ENCODE measurements at regions not wholly inside any gene's neighbourhood (a gene's known extent, or its start where the extent isn't known, plus 50 kb on each side); places are given as distances from the start of the nearest gene placed in this dataset.

DNA sequence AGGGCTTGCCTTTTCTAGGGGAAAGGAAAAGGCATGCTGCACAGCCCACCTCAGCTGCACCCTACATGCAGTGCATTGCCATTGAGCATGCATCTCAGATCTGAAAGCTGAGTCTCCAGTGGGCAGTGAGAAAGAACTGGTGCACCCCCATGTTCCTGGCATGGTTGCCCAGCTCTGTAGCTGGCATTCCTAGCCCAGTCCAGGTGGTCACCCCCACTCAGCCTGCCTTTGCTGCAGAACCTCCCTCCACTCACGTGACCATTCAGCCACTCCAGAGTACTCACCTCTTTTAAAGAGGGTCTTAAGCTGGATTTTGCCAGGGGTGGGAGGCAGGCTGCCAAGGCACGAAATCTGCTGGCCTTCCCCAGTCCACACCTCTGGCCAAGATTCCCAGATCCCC lies 208.6 kb upstream of the TOPAZ1 start:
- Histone ChIP-seq H3K79me2 (ENCODE audit: insufficient read depth, low read length) (peaks cover 34% of the 10 kb centered on the region), H3K4me2 (ENCODE audit: insufficient read depth, low read length) (no peak overlapping the region), H3K27me3 (ENCODE audit: insufficient read depth, low read length) (no peaks in the 10 kb centered on the region), H3K27ac (ENCODE audit: low read depth, low read length) (no peak overlapping the region), H2AFZ (ENCODE audit: low read length) (no peak overlapping the region), H3K4me1 (ENCODE audit: insufficient read depth, low read length) (no peaks in the 10 kb centered on the region), H3K4me3 (ENCODE audit: insufficient read depth, low read length) (no peak overlapping the region), H3K36me3 (ENCODE audit: insufficient read depth, low read length) (no peaks in the 10 kb centered on the region), H3K9me3 (ENCODE audit: low read depth, low read length) (no peaks in the 10 kb centered on the region), H4K20me1 (ENCODE audit: insufficient read depth, low read length) (peaks cover 3% of the 10 kb centered on the region)
- DNase-seq (ENCODE audit: insufficient read length, low spot score, missing footprints) = no peak
- TF ChIP-seq, protein P1, sequence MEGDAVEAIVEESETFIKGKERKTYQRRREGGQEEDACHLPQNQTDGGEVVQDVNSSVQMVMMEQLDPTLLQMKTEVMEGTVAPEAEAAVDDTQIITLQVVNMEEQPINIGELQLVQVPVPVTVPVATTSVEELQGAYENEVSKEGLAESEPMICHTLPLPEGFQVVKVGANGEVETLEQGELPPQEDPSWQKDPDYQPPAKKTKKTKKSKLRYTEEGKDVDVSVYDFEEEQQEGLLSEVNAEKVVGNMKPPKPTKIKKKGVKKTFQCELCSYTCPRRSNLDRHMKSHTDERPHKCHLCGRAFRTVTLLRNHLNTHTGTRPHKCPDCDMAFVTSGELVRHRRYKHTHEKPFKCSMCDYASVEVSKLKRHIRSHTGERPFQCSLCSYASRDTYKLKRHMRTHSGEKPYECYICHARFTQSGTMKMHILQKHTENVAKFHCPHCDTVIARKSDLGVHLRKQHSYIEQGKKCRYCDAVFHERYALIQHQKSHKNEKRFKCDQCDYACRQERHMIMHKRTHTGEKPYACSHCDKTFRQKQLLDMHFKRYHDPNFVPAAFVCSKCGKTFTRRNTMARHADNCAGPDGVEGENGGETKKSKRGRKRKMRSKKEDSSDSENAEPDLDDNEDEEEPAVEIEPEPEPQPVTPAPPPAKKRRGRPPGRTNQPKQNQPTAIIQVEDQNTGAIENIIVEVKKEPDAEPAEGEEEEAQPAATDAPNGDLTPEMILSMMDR (IDR thresholded peaks at IDR 0.05; ENCODE audit: extremely low read depth, low read depth, low read length) = no peak

DNA sequence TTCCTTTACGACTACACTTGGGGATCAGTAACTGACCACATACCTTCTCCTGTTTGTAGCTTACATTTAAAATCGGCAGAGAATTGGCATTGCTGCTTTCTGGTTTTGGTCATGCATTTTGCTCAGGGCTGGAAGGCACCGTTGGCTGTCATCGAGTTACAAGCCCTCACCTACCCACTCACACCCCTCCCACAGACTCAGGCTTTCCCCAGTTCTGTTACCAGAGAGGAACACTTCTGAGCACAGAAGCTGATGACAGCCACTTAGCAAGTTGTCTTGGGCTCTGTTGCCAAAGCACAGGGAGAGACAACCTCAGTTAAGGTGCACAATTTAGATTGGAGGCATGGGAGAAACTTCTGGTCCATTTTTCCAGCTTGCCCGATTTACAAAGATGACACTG lies 204.8 kb upstream of the TOPAZ1 start:
- H3K27ac ChIP-seq (ENCODE audit: low read depth, low read length) = no peak overlapping the region
- H3K79me2 ChIP-seq (ENCODE audit: insufficient read depth, low read length) = peaks cover 18% of the 10 kb centered on the region
- H3K27me3 ChIP-seq (ENCODE audit: insufficient read depth, low read length) = no peaks in the 10 kb centered on the region
- no peak overlapping the region for H2AFZ ChIP-seq (ENCODE audit: low read length)
- H3K4me3 ChIP-seq (ENCODE audit: insufficient read depth, low read length) = no peak overlapping the region
- peaks cover 3% of the 10 kb centered on the region for H4K20me1 ChIP-seq (ENCODE audit: insufficient read depth, low read length)
- no peaks in the 10 kb centered on the region for H3K36me3 ChIP-seq (ENCODE audit: insufficient read depth, low read length)
- no peaks in the 10 kb centered on the region for H3K4me1 ChIP-seq (ENCODE audit: insufficient read depth, low read length)
- TF ChIP-seq, protein P1 (IDR thresholded peaks at IDR 0.05; ENCODE audit: extremely low read depth, low read depth, low read length) = no peak
- no peaks in the 10 kb centered on the region for H3K9me3 ChIP-seq (ENCODE audit: low read depth, low read length)
- H3K4me2 ChIP-seq (ENCODE audit: insufficient read depth, low read length) = no peak overlapping the region
- DNase-seq (ENCODE audit: insufficient read length, low spot score, missing footprints) = no peak

DNA sequence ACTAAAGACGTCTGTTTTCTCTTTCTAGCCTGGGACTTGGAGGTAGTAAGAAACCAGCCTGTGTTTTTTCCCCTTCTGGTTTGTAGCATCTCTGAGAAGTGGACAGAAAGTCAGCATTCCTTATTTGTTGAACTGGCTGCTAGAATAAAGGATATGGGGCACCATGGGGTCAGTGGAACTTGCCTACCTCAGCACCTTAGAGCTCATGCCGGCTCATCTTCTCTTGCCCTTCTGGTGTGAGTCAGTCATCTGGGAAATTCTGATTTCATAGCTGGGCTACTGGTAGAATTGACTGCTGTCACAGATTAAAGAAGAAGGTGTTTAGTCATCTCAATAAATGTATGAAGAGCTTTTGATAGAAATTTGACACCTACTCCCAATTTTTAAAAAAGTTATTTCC lies 202.7 kb upstream of the TOPAZ1 start:
- H2AFZ ChIP-seq (ENCODE audit: low read length) = no peak overlapping the region
- H3K79me2 ChIP-seq (ENCODE audit: insufficient read depth, low read length) = peaks cover 12% of the 10 kb centered on the region
- no peak overlapping the region for H3K27ac ChIP-seq (ENCODE audit: low read depth, low read length)
- H3K36me3 ChIP-seq (ENCODE audit: insufficient read depth, low read length) = no peaks in the 10 kb centered on the region
- no peak for DNase-seq (ENCODE audit: insufficient read length, low spot score, missing footprints)
- H3K4me3 ChIP-seq (ENCODE audit: insufficient read depth, low read length) = no peak overlapping the region
- TF ChIP-seq, protein P1 (IDR thresholded peaks at IDR 0.05; ENCODE audit: extremely low read depth, low read depth, low read length) = no peak
- no peaks in the 10 kb centered on the region for H3K4me1 ChIP-seq (ENCODE audit: insufficient read depth, low read length)
- H3K9me3 ChIP-seq (ENCODE audit: low read depth, low read length) = no peaks in the 10 kb centered on the region
- H3K27me3 ChIP-seq (ENCODE audit: insufficient read depth, low read length) = no peaks in the 10 kb centered on the region
- H4K20me1 ChIP-seq (ENCODE audit: insufficient read depth, low read length) = no peaks in the 10 kb centered on the region
- no peak overlapping the region for H3K4me2 ChIP-seq (ENCODE audit: insufficient read depth, low read length)

DNA sequence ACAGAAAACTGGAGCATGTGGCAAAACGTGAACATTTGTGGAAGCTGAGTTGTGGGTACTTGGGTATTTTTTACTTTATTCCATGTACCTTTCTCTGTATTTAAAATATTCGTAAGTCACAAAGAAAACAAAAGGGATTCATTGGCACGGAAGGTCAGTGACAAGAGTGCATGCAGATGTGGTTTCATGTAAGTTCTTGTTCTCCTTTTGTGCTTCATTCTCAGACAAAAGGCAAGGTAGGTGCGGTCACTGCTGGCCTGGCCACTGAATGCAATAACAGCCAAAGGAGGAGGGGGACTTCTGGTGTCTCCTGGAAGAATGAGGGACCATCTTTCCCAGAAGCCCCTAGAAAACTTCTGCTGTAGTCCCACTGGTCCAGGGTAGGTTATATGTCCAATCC lies 200.0 kb upstream of the TOPAZ1 start:
- Histone ChIP-seq H3K4me3 (ENCODE audit: insufficient read depth, low read length) (no peak overlapping the region), H3K79me2 (ENCODE audit: insufficient read depth, low read length) (peaks cover 4% of the 10 kb centered on the region), H2AFZ (ENCODE audit: low read length) (no peak overlapping the region), H3K27me3 (ENCODE audit: insufficient read depth, low read length) (no peaks in the 10 kb centered on the region), H3K4me2 (ENCODE audit: insufficient read depth, low read length) (no peak overlapping the region), H3K4me1 (ENCODE audit: insufficient read depth, low read length) (no peaks in the 10 kb centered on the region), H3K9me3 (ENCODE audit: low read depth, low read length) (no peaks in the 10 kb centered on the region), H4K20me1 (ENCODE audit: insufficient read depth, low read length) (no peaks in the 10 kb centered on the region), H3K27ac (ENCODE audit: low read depth, low read length) (no peak overlapping the region), H3K36me3 (ENCODE audit: insufficient read depth, low read length) (no peaks in the 10 kb centered on the region)
- DNase-seq (ENCODE audit: insufficient read length, low spot score, missing footprints) = no peak
- TF ChIP-seq, protein P1 (IDR thresholded peaks at IDR 0.05; ENCODE audit: extremely low read depth, low read depth, low read length) = no peak

Data from osteoblast (primary cell).